HepG2 (cell line): ENCODE measurements at regions not wholly inside any gene's neighbourhood (a gene's known extent, or its start where the extent isn't known, plus 50 kb on each side); places are given as distances from the start of the nearest gene placed in this dataset.

Experiments used
- ATAC-seq: fragments of 200-7000 bp; cut with Tn5 transposase; 3 replicates; pipeline ENCODE4 v1.9.1; 2020; ENCODE audit warnings: mild to moderate bottlenecking, moderate library complexity
- BruUV-seq: library from RNA; stranded (reverse); fragments of 400-500 nt; replicated peaks from 2 replicates; lab custom pipeline; 2021; lab: Mats Ljungman, UMichigan
- CTCF ChIA-PET: fragments of 300-600 bp; formaldehyde crosslinking; extraction: SDS; loops from one replicate; lab custom pipeline; 2021; ENCODE audit warnings: low total read pairs, inconsistent platforms, low intra/inter-chr PET ratio; lab: Yijun Ruan, JAX
- POLR2A ChIA-PET: fragments of 350-600 bp; sonication (Branson Sonifier 250); formaldehyde crosslinking; loops from one replicate; lab custom pipeline; 2020; ENCODE audit warnings: antibody characterized with exemption, inconsistent platforms; lab: Yijun Ruan, JAX
- DNase-seq: peaks from one replicate; pipeline ENCODE4 v3.0.0-alpha.2; 2015; ENCODE audit warnings: low spot score
- FAIRE-seq: peaks from 3 replicates; lab custom pipeline; 2011; peaks lifted over from hg19 to GRCh38; lab: Jason Lieb, UNC
- H2AFZ ChIP-seq: one replicate; pipeline ENCODE4 v1.6.1; 2011; ENCODE audit warnings: low read length, inconsistent platforms
- H3K27ac ChIP-seq: fragments of 300-600 bp; 3 replicates; pipeline ENCODE4 v1.8.0; 2011; ENCODE audit warnings: mixed run types, mild to moderate bottlenecking, mixed read lengths, low read length, inconsistent platforms; ENCODE audit not compliant: insufficient read depth; ENCODE audit errors: extremely low read length
- H3K27me3 ChIP-seq, 2 experiments: fragments of 200-600 bp in 1 of 2; 2 replicates in 1 of 2; 3 replicates in 1 of 2; pipeline versions ENCODE4 v1.6.0 to v1.8.0; 2011; ENCODE audit warnings: low read length in 2 of 2, mild to moderate bottlenecking in 2 of 2, moderate library complexity in 2 of 2, inconsistent platforms in 1 of 2; ENCODE audit not compliant: insufficient read depth in 2 of 2, control insufficient read depth in 1 of 2
- H3K36me3 ChIP-seq, 2 experiments: fragments of 200-600 bp in 1 of 2; replicated peaks in 1 of 2; 2 replicates in 1 of 2; 3 replicates in 1 of 2; pipeline versions ENCODE4 v1.5.1 to v1.8.0; 2011; ENCODE audit warnings: low read length in 2 of 2, inconsistent platforms in 1 of 2; ENCODE audit not compliant: insufficient read depth in 2 of 2, control insufficient read depth in 1 of 2
- H3K4me1 ChIP-seq: 2 replicates; pipeline ENCODE4 v1.5.1; 2012; ENCODE audit warnings: low read length, inconsistent platforms; ENCODE audit not compliant: insufficient read depth
- H3K4me2 ChIP-seq: 2 replicates; pipeline ENCODE4 v1.6.0; 2011; ENCODE audit warnings: low read depth, low read length, inconsistent platforms
- H3K4me3 ChIP-seq, 3 experiments: fragments of 200-600 bp in 1 of 3; sonication (generic), shearing (Covaris generic) in 1 of 3; replicated peaks in 1 of 3; 2 replicates each; pipeline ENCODE4 v1.5.1; 2011 to 2016; ENCODE audit warnings: low read length in 3 of 3, inconsistent platforms in 2 of 3, low read depth in 2 of 3, mild to moderate bottlenecking in 2 of 3, control low read depth in 1 of 3, mixed read lengths in 1 of 3; ENCODE audit not compliant: insufficient read depth in 1 of 3
- H3K79me2 ChIP-seq: one replicate; pipeline ENCODE4 v1.6.1; 2011; ENCODE audit warnings: low read length, inconsistent platforms; ENCODE audit not compliant: insufficient read depth
- H3K9ac ChIP-seq: 2 replicates; pipeline ENCODE4 v1.6.0; 2011; ENCODE audit warnings: mild to moderate bottlenecking, low read depth, low read length, inconsistent platforms; ENCODE audit not compliant: insufficient read depth
- H3K9me3 ChIP-seq: 2 replicates; pipeline ENCODE4 v1.5.1; 2012; ENCODE audit warnings: mild to moderate bottlenecking, low read length
- H4K20me1 ChIP-seq: 2 replicates; pipeline ENCODE4 v1.6.0; 2011; ENCODE audit warnings: inconsistent platforms, mild to moderate bottlenecking, low read length, moderate library complexity; ENCODE audit not compliant: insufficient read depth
- GTF2F1 ChIP-seq: fragments of 150-350 bp; IDR thresholded peaks from 2 replicates; pipeline ENCODE4 v1.6.1; 2014; ENCODE audit warnings: low read length
- HNRNPK ChIP-seq: fragments of 200-400 bp; formaldehyde crosslinking; IDR thresholded peaks from 2 replicates; pipeline ENCODE4 v1.6.1; 2018; ENCODE audit warnings: low read length, low read depth, moderate library complexity, mild to moderate bottlenecking; ENCODE audit not compliant: poor library complexity, severe bottlenecking
- KDM5A ChIP-seq: fragments of 200-600 bp; sonication (generic); IDR thresholded peaks from 2 replicates; pipeline ENCODE4 v1.7.0; 2018; ENCODE audit warnings: antibody characterized with exemption, mild to moderate bottlenecking, low read length, borderline replicate concordance
- MAFK ChIP-seq, 2 experiments: IDR thresholded peaks in 1 of 2; conservative IDR thresholded peaks in 1 of 2; 2 replicates each; pipeline ENCODE4 v1.6.1; 2011; ENCODE audit warnings: improper control_type of control experiment in 2 of 2, low read length in 2 of 2
- MAX ChIP-seq: IDR thresholded peaks from 2 replicates; pipeline ENCODE4 v1.6.1; 2012; ENCODE audit warnings: inconsistent platforms
- MED13 ChIP-seq: sonication (generic); formaldehyde crosslinking; IDR thresholded peaks from 2 replicates; pipeline ENCODE4 v1.5.0; 2020; ENCODE audit warnings: missing genetic modification reagents
- MTERF4 ChIP-seq: sonication (generic); formaldehyde crosslinking; IDR thresholded peaks from 2 replicates; pipeline ENCODE4 v1.8.0; 2023; ENCODE audit warnings: mild to moderate bottlenecking, missing genetic modification reagents
- NR3C1 ChIP-seq: sonication (generic); formaldehyde crosslinking; IDR thresholded peaks from 2 replicates; pipeline ENCODE4 v1.4.0; 2020; ENCODE audit warnings: missing genetic modification reagents
- PRPF4 ChIP-seq: fragments of 200-400 bp; formaldehyde crosslinking; IDR thresholded peaks from 2 replicates; pipeline ENCODE4 v1.6.1; 2016; ENCODE audit warnings: low read length, low read depth; ENCODE audit not compliant: poor library complexity, severe bottlenecking
- RNF219 ChIP-seq: sonication (generic); formaldehyde crosslinking; IDR thresholded peaks from 2 replicates; pipeline ENCODE4 v1.5.0; 2020; ENCODE audit warnings: mild to moderate bottlenecking, missing genetic modification reagents
- STAT5B ChIP-seq: sonication (generic); formaldehyde crosslinking; IDR thresholded peaks from 2 replicates; pipeline ENCODE4 v1.4.0; 2020; ENCODE audit warnings: missing genetic modification reagents
- TEF ChIP-seq: sonication (generic); formaldehyde crosslinking; IDR thresholded peaks from 2 replicates; pipeline ENCODE4 v1.5.0; 2020; ENCODE audit warnings: missing genetic modification reagents
- ZBTB7A ChIP-seq: sonication (generic); formaldehyde crosslinking; IDR thresholded peaks from 2 replicates; pipeline ENCODE4 v1.8.0; 2022; ENCODE audit warnings: mild to moderate bottlenecking, missing genetic modification reagents
- ZFY ChIP-seq: sonication (generic); formaldehyde crosslinking; IDR thresholded peaks from 2 replicates; pipeline ENCODE4 v1.4.0; 2020; ENCODE audit warnings: missing genetic modification reagents
- ZMYM3 ChIP-seq: sonication (generic); formaldehyde crosslinking; IDR thresholded peaks from 2 replicates; pipeline ENCODE4 v1.5.1; 2020; ENCODE audit warnings: mild to moderate bottlenecking, missing genetic modification reagents
- ZNF264 ChIP-seq: sonication (generic); formaldehyde crosslinking; IDR thresholded peaks from 2 replicates; pipeline ENCODE4 v1.4.0; 2020; ENCODE audit warnings: missing genetic modification reagents
- ZSCAN20 ChIP-seq: sonication (generic); formaldehyde crosslinking; IDR thresholded peaks from 2 replicates; pipeline ENCODE4 v1.4.0; 2020; ENCODE audit warnings: missing genetic modification reagents, mild to moderate bottlenecking, borderline replicate concordance
- ZSCAN5A ChIP-seq: sonication (generic); formaldehyde crosslinking; IDR thresholded peaks from 2 replicates; pipeline ENCODE4 v1.8.0; 2022; ENCODE audit warnings: mild to moderate bottlenecking, missing genetic modification reagents, borderline replicate concordance
- WGBS: methylation state at CpG from one replicate; pipeline ENCODE4 v1.1.6; 2017; ENCODE audit warnings: low lambda C conversion rate; 5-methylcytosine and 5-hydroxymethylcytosine counted together
- in situ Hi-C: cut with HindIII; loops from 2 replicates; pipeline ENCODE4 v1.10.0; 2017; ENCODE audit warnings: low pct_unique_long_range_greater_than_20kb; ENCODE audit not compliant: extremely low pct_ligation_motif_present
- intact Hi-C: fragments of 100-400 bp; cut with micrococcal nuclease; formaldehyde crosslinking; loops from one replicate; pipeline ENCODE4 v1.10.0; 2022; ENCODE audit not compliant: unreplicated experiment

- Histone ChIP-seq H2AFZ (no peak overlapping the region), H3K4me2 (no peak overlapping the region), H3K9me3 (no peaks in the 10 kb centered on the region), H3K27ac (no peak overlapping the region), H3K79me2 (no peaks in the 10 kb centered on the region), H3K4me3 (no peak overlapping the region)
- in situ Hi-C loops: no loop called here
- CTCF ChIA-PET: no interaction called here
- no peak for DNase-seq
- TF ChIP-seq KDM5A: no peak
- TF ChIP-seq NR3C1 (CRISPR knock-in tag): no peak
- no peak for TF ChIP-seq STAT5B (CRISPR knock-in tag)
- no peak for TF ChIP-seq RNF219
- no peak for TF ChIP-seq GTF2F1
- TF ChIP-seq MAFK (conservative IDR thresholded peaks at IDR 0.05 in 1 of 2, IDR thresholded peaks at IDR 0.05 in 1 of 2; ENCODE audit: low read length in 2 of 2): no peak
- no peak for TF ChIP-seq ZNF264 (CRISPR knock-in tag)
- no peak for TF ChIP-seq TEF (CRISPR knock-in tag)
- TF ChIP-seq PRPF4: no peak
- no peak for TF ChIP-seq MTERF4 (CRISPR knock-in tag)
- no peak for TF ChIP-seq ZFY (CRISPR knock-in tag)
- TF ChIP-seq ZBTB7A (CRISPR knock-in tag): no peak
- no peak for TF ChIP-seq MAX
- no peak for TF ChIP-seq ZMYM3 (CRISPR knock-in tag)
- TF ChIP-seq ZSCAN20: no peak
- no peak for TF ChIP-seq MED13 (CRISPR knock-in tag)
- TF ChIP-seq HNRNPK: no peak
- no peak for TF ChIP-seq ZSCAN5A (CRISPR knock-in tag)
- TF ChIP-seq, all 625 proteins: peak for 0
- H3K4me1 ChIP-seq: no peaks in the 10 kb centered on the region
- H3K36me3 ChIP-seq: no peaks in the 10 kb centered on the region
- ATAC-seq (no peak), FAIRE-seq (no peak)
- H3K27me3 ChIP-seq: no peaks in the 10 kb centered on the region
- no peak overlapping the region for H3K9ac ChIP-seq
- POLR2A ChIA-PET: no interaction called here
- intact Hi-C loops: no loop called here
- BruUV-seq: no TSS peak
- H4K20me1 ChIP-seq: no peaks in the 10 kb centered on the region
- WGBS: 35% methylated on average over 4 of the region's 4 CpGs
Measured at GRCh38 chr5:174411479-174411819, 312.9 kb upstream of the MSX2 start.
